GM13976 (cell line): ENCODE measurements at regions not wholly inside any gene's neighbourhood (a gene's known extent, or its start where the extent isn't known, plus 50 kb on each side); places are given as distances from the start of the nearest gene placed in this dataset.

Source experiments
- DNase-seq: peaks from one replicate; pipeline ENCODE4 v3.0.0; 2012; ENCODE audit warnings: low spot score
- CTCF ChIP-seq: IDR thresholded peaks from 2 replicates; pipeline ENCODE4 v1.5.1; 2012; ENCODE audit warnings: borderline replicate concordance, mild to moderate bottlenecking; ENCODE audit not compliant: insufficient read depth; ENCODE audit errors: extremely low read depth, missing control alignments, control extremely low read depth
- in situ Hi-C: fragments of 300-500 bp; cut with MboI; formaldehyde crosslinking; loops from one replicate; pipeline ENCODE4 v1.12.0; 2022; ENCODE audit warnings: low sequenced_read_pairs, mixed read lengths, inconsistent platforms; ENCODE audit not compliant: unreplicated experiment

DNA sequence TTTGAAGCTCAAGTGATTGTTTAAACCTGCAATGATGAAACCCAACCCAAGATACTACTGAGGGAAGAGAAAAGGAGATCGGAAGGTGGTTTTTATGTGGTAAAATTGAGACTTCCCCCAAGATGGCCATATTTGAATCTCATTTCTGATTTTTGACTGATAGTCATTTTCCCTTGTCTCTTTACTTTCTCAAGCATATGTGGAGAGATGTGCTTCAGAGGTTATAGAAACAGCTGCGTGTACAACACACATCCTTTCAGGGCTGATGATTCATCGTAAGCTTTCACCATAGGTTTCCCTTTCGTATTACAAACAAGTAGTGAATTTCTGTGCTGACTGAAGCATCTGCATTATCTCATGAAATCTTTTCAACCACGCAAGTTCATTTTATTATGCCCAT is 276.2 kb downstream of the EMP1 start:
- in situ Hi-C loops, result no loop called here
- TF ChIP-seq CTCF, result no peak
- DNase-seq, result peak; percentile 57

- no peak for TF ChIP-seq CTCF
- no peak for DNase-seq
- in situ Hi-C loops, result no loop called here
Observed at GRCh38 chr12:13471471-13471870, 274.9 kb downstream of the EMP1 start.

GRCh38 chr12:13465635-13466034 is 269.1 kb downstream of the EMP1 start:
- no peak for TF ChIP-seq CTCF
- in situ Hi-C loops, result no loop called here
- no peak for DNase-seq

GRCh38 chr12:13463189-13463588 is 266.7 kb downstream of the EMP1 start:
- no peak for DNase-seq
- no peak for TF ChIP-seq CTCF
- in situ Hi-C loops, result no loop called here

- no peak for DNase-seq
- in situ Hi-C loops, result no loop called here
- TF ChIP-seq CTCF, result no peak
Observed at GRCh38 chr12:13462450-13462849, 265.9 kb downstream of the EMP1 start.

DNA sequence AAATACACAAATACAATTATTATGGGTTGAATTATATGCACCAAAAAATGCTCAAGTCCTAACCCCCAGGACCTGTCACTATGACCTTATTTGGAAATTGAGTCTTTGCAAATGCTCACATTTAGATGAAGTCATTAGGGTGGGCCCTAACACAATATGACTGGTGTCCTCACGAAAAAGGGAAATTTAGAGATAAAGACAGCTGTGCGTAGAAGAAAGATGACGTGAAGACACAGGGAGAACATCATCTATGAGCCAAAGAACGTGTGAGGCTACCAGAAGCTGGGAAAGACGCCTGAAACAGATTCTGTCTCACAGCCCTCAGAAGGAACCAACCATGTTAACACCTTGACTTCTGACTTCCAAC is 259.2 kb downstream of the EMP1 start:
- DNase-seq, result no peak
- TF ChIP-seq CTCF, result no peak
- in situ Hi-C loops, result no loop called here
